GM12892 (cell line): ENCODE measurements at regions not wholly inside any gene's neighbourhood (a gene's known extent, or its start where the extent isn't known, plus 50 kb on each side); places are given as distances from the start of the nearest gene placed in this dataset.

Experiments used
- POLR2A ChIP-seq: IDR thresholded peaks from 2 replicates; pipeline ENCODE4 v1.6.1; 2011; ENCODE audit warnings: low read depth, low read length, control low read depth
- POLR2AphosphoS5 ChIP-seq: IDR thresholded peaks from 2 replicates; pipeline ENCODE4 v1.6.1; 2011; ENCODE audit warnings: low read depth, low read length, control low read depth
- TAF1 ChIP-seq: IDR thresholded peaks from 2 replicates; pipeline ENCODE4 v1.6.1; 2011; ENCODE audit warnings: low read depth, mild to moderate bottlenecking, control low read depth, low read length, borderline replicate concordance

- no peak for TF ChIP-seq TAF1
- no peak for TF ChIP-seq POLR2AphosphoS5
- no peak for TF ChIP-seq POLR2A
Observed at GRCh38 chrX:109140463-109140862, 341.4 kb downstream of the GUCY2F start.
